HG03039 (cell line): ENCODE measurements at regions not wholly inside any gene's neighbourhood (a gene's known extent, or its start where the extent isn't known, plus 50 kb on each side); places are given as distances from the start of the nearest gene placed in this dataset.
"Not testable (repeated sequence)": the region's sequence is repeated elsewhere in the genome, so short reads cannot be mapped to it uniquely, and the experiment has no call there.

Experiments used
- ATAC-seq: cut with Tn5 transposase; IDR thresholded peaks from one replicate; pipeline ENCODE4 v1.9.1; 2021; ENCODE audit warnings: mild to moderate bottlenecking, moderate library complexity; ENCODE audit not compliant: unreplicated experiment

- ATAC-seq, result no peak
Measured at GRCh38 chr22:48061726-48062125, 1299.3 kb downstream of the TBC1D22A start.

- ATAC-seq, result no peak
Measured at GRCh38 chr22:48060266-48060665, 1297.8 kb downstream of the TBC1D22A start.

- not testable (repeated sequence) for ATAC-seq
Measured at GRCh38 chr22:48059521-48059920, 1297.1 kb downstream of the TBC1D22A start.

- ATAC-seq, result no peak
Measured at GRCh38 chr22:48057116-48057835, 1294.8 kb downstream of the TBC1D22A start.

- no peak for ATAC-seq
Measured at GRCh38 chr22:48055827-48056226, 1293.4 kb downstream of the TBC1D22A start.

GRCh38 chr22:48055185-48055584 is 1292.7 kb downstream of the TBC1D22A start:
- ATAC-seq, result no peak

GRCh38 chr22:48054596-48054995 is 1292.1 kb downstream of the TBC1D22A start:
- ATAC-seq, result no peak

- ATAC-seq, result no peak
Measured at GRCh38 chr22:48053973-48054372, 1291.5 kb downstream of the TBC1D22A start.

- no peak for ATAC-seq
Measured at GRCh38 chr22:48053486-48053885, 1291.0 kb downstream of the TBC1D22A start.

- no peak for ATAC-seq
Measured at GRCh38 chr22:48052621-48052890, 1290.1 kb downstream of the TBC1D22A start.

- ATAC-seq, result no peak
Measured at GRCh38 chr22:48051796-48052620, 1289.6 kb downstream of the TBC1D22A start.

- ATAC-seq, result no peak
Measured at GRCh38 chr22:48050836-48051235, 1288.4 kb downstream of the TBC1D22A start.

GRCh38 chr22:48049116-48049515 is 1286.7 kb downstream of the TBC1D22A start:
- no peak for ATAC-seq

GRCh38 chr22:48047722-48048500 is 1285.5 kb downstream of the TBC1D22A start:
- no peak for ATAC-seq

- peak; percentile 58 for ATAC-seq
Measured at GRCh38 chr22:48045369-48045768, 1282.9 kb downstream of the TBC1D22A start.

- ATAC-seq, result no peak
Measured at GRCh38 chr22:48044487-48045060, 1282.1 kb downstream of the TBC1D22A start.

GRCh38 chr22:48043581-48043980 is 1281.1 kb downstream of the TBC1D22A start:
- ATAC-seq, result no peak

- ATAC-seq, result no peak
Measured at GRCh38 chr22:48042621-48043395, 1280.4 kb downstream of the TBC1D22A start.

GRCh38 chr22:48039326-48039725 is 1276.9 kb downstream of the TBC1D22A start:
- no peak for ATAC-seq

- ATAC-seq, result no peak
Measured at GRCh38 chr22:48037618-48038017, 1275.2 kb downstream of the TBC1D22A start.

GRCh38 chr22:48035897-48036296 is 1273.4 kb downstream of the TBC1D22A start:
- ATAC-seq, result no peak
